K562 (cell line): ENCODE measurements at regions not wholly inside any gene's neighbourhood (a gene's known extent, or its start where the extent isn't known, plus 50 kb on each side); places are given as distances from the start of the nearest gene placed in this dataset.

Experiments used
- ATAC-seq: fragments of 200-7000 bp; cut with Tn5 transposase; 3 replicates; pipeline ENCODE4 v1.9.1; 2020; ENCODE audit warnings: moderate library complexity
- BruUV-seq: library from RNA; stranded (reverse); fragments of 400-500 nt; replicated peaks from 2 replicates; lab custom pipeline; 2021; lab: Mats Ljungman, UMichigan
- CTCF ChIA-PET: fragments of 300-600 bp; formaldehyde crosslinking; extraction: SDS; loops from one replicate; lab custom pipeline; 2021; ENCODE audit warnings: low intra/inter-chr PET ratio; lab: Yijun Ruan, JAX
- POLR2A ChIA-PET: fragments of 300-600, 350-650 bp; sonication (Branson Sonifier 250); formaldehyde crosslinking; extraction: SDS; loops from one replicate; lab custom pipeline; 2021; ENCODE audit warnings: antibody characterized with exemption, inconsistent platforms; lab: Yijun Ruan, JAX
- DNase-seq, 4 experiments: peaks; one replicate each; pipeline versions ENCODE4 v3.0.0 to v3.0.0-alpha.2; 2011 to 2018; ENCODE audit warnings: low spot score in 3 of 4, mixed read lengths in 3 of 4; ENCODE audit errors: extremely low read depth in 1 of 4
- FAIRE-seq: peaks from 2 replicates; lab custom pipeline; 2011; peaks lifted over from hg19 to GRCh38; lab: Jason Lieb, UNC
- H2AFZ ChIP-seq: 2 replicates; pipeline ENCODE4 v1.6.0; 2011; ENCODE audit warnings: low read depth, low read length, control low read depth, inconsistent platforms
- H3K27ac ChIP-seq: fragments of 200-600 bp; 3 replicates; pipeline ENCODE4 v1.8.0; 2011; ENCODE audit warnings: low read depth, mild to moderate bottlenecking, control low read depth, inconsistent platforms, low read length, moderate library complexity, mixed read lengths; ENCODE audit errors: extremely low read depth
- H3K27me3 ChIP-seq, 2 experiments: fragments of 300-600 bp in 1 of 2; 2 replicates in 1 of 2; 3 replicates in 1 of 2; pipeline versions ENCODE4 v1.6.0 to v1.8.0; 2011; ENCODE audit warnings: inconsistent platforms in 2 of 2, low read length in 2 of 2, mild to moderate bottlenecking in 1 of 2, mixed read lengths in 1 of 2, moderate library complexity in 1 of 2; ENCODE audit not compliant: control insufficient read depth in 2 of 2, insufficient read depth in 2 of 2
- H3K36me3 ChIP-seq: fragments of 300-600 bp; 3 replicates; pipeline ENCODE4 v1.8.0; 2011; ENCODE audit warnings: mild to moderate bottlenecking, low read length, inconsistent platforms; ENCODE audit not compliant: control insufficient read depth, insufficient read depth
- H3K4me1 ChIP-seq, 2 experiments: fragments of 200-600 bp in 1 of 2; replicated peaks in 1 of 2; 2 replicates in 1 of 2; 3 replicates in 1 of 2; pipeline versions ENCODE4 v1.5.1 to v1.8.0; 2011; ENCODE audit warnings: inconsistent platforms in 2 of 2, low read length in 2 of 2, mild to moderate bottlenecking in 1 of 2, mixed read lengths in 1 of 2, moderate library complexity in 1 of 2; ENCODE audit not compliant: control insufficient read depth in 2 of 2, insufficient read depth in 2 of 2
- H3K4me2 ChIP-seq: 2 replicates; pipeline ENCODE4 v1.6.1; 2011; ENCODE audit warnings: low read length, control low read depth, inconsistent platforms, mixed read lengths; ENCODE audit not compliant: insufficient read depth
- H3K4me3 ChIP-seq: fragments of 200-600 bp; sonication (generic), shearing (Covaris generic); 2 replicates; pipeline ENCODE4 v1.5.1; 2016; ENCODE audit warnings: control low read depth, inconsistent platforms
- H3K79me2 ChIP-seq: fragments of 200-600 bp; 3 replicates; pipeline ENCODE4 v1.8.0; 2011; ENCODE audit warnings: low read length, inconsistent platforms; ENCODE audit not compliant: control insufficient read depth, insufficient read depth
- H3K9ac ChIP-seq, 2 experiments: 2 replicates each; pipeline versions ENCODE4 v1.6.0 to v1.6.1; 2011; ENCODE audit warnings: low read depth in 2 of 2, low read length in 2 of 2, control low read depth in 1 of 2, inconsistent platforms in 1 of 2, mild to moderate bottlenecking in 1 of 2, mixed read lengths in 1 of 2; ENCODE audit not compliant: insufficient read depth in 1 of 2
- H3K9me1 ChIP-seq: one replicate; pipeline ENCODE4 v1.6.0; 2011; ENCODE audit warnings: inconsistent platforms, mild to moderate bottlenecking, low read length, moderate library complexity; ENCODE audit not compliant: control insufficient read depth, insufficient read depth
- H3K9me3 ChIP-seq: replicated peaks from 2 replicates; pipeline ENCODE4 v1.5.1; 2011; ENCODE audit warnings: low read depth, low read length, inconsistent platforms; ENCODE audit not compliant: control insufficient read depth, insufficient read depth
- H4K20me1 ChIP-seq: replicated peaks from 2 replicates; pipeline ENCODE4 v1.6.1; 2011; ENCODE audit warnings: low read length, inconsistent platforms, mixed read lengths; ENCODE audit not compliant: control insufficient read depth, insufficient read depth
- EZH2 ChIP-seq: IDR thresholded peaks from 2 replicates; pipeline ENCODE4 v1.6.1; 2012; ENCODE audit warnings: low read depth, mild to moderate bottlenecking, inconsistent platforms, low read length, borderline replicate concordance
- RHOXF2B ChIP-seq: fragments of 250-450 bp; sonication (Bioruptor Pico); conservative IDR thresholded peaks from 2 replicates; pipeline ENCODE4 v1.5.1; 2021
- RNF2 ChIP-seq: sonication (generic); IDR thresholded peaks from 2 replicates; pipeline ENCODE4 v1.6.1; 2016
- SRSF9 ChIP-seq: fragments of 200-400 bp; formaldehyde crosslinking; IDR thresholded peaks from 2 replicates; pipeline ENCODE4 v1.6.1; 2017; ENCODE audit warnings: low read depth, low read length, borderline replicate concordance
- STAT6 ChIP-seq: sonication (generic); formaldehyde crosslinking; IDR thresholded peaks from 2 replicates; pipeline ENCODE4 v1.8.1; 2023; ENCODE audit warnings: mild to moderate bottlenecking, missing genetic modification reagents
- ZNF699 ChIP-seq: fragments of 250-450 bp; sonication (Bioruptor Pico); IDR thresholded peaks from 2 replicates; pipeline ENCODE4 v1.8.0; 2021; ENCODE audit warnings: mild to moderate bottlenecking, moderate library complexity; ENCODE audit not compliant: insufficient replicate concordance
- in situ Hi-C: fragments of 300-500 bp; cut with MboI; formaldehyde crosslinking; loops from 4 replicates; pipeline ENCODE4 v1.15.0; 2018; ENCODE audit warnings: inconsistent platforms, mixed read lengths
- intact Hi-C: fragments of 100-400 bp; cut with micrococcal nuclease; formaldehyde crosslinking; loops from 2 replicates; pipeline ENCODE4 v1.14.2; 2022

DNA sequence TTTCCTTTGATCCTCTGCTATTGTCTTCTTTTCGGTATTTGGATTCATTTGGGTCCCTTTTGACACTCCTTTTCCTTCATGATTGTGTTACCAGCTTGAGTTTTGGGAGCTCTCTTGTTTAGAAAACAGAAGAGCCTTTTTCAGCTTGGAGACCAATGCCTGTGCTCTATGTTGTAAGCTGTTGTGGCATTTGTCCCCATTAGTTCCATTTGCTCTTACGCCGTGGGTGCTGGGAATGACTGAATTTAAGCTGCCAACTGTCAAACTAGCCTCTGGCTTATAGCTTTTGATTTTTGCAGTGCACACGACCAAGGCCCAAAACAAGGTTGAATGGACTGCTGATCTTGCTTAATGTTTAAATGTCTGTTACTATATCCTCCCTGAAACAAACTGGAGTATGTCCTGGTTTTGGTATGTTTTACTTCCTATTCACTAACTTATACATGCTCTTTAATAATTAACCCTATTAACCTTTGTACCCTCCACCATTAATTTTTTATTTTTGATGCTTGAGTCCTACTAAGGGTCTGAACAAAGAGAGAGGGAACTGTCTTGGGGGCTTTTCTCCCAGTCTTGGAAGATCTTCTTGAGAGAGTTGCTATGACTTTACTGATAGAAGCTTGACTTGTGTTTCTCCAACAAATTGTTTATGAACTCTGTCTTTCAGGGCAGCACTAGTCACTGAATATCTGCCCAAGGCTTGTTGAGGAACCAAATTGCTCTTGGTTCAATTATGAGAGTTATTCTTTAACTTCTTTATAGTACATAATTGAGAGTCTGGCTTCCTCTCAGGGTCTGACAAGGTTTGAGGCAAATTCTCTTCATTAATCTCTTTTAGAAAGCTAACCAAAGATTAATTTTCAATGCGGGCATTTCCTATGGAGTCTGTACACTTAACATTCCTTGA, 100.3 kb upstream of the SIRPG start (continued):
- no peak for TF ChIP-seq ZNF699 (CRISPR knock-in tag)

- Histone ChIP-seq H3K27ac (no peak overlapping the region), H3K79me2 (no peaks in the 10 kb centered on the region), H2AFZ (no peak overlapping the region), H3K4me1 (no peaks in the 10 kb centered on the region), H3K27me3 (no peaks in the 10 kb centered on the region; a peak in 1 of 5 replicates), H3K9me3 (no peaks in the 10 kb centered on the region), H3K36me3 (no peaks in the 10 kb centered on the region), H3K4me3 (no peak overlapping the region), H3K9ac (no peak overlapping the region), H4K20me1 (no peaks in the 10 kb centered on the region), H3K4me2 (no peak overlapping the region), H3K9me1 (no peaks in the 10 kb centered on the region)
- intact Hi-C loops (no loop called here), in situ Hi-C loops (loop anchor here (25.0 kb wide), 1 partner anchor 245 kb away; no protein-coding TSS in a partner anchor)
- ChIA-PET POLR2A (interaction anchor here (0.8 kb wide), 1 partner anchor 8 kb away, joined by 3 read pairs; no protein-coding TSS in a partner anchor), CTCF (no interaction called here)
- FAIRE-seq = no peak
- DNase-seq = no peak
- BruUV-seq = no TSS peak
- TF ChIP-seq RNF2 (no peak), EZH2 (no peak), SRSF9 (no peak), RHOXF2B (no peak), STAT6 (no peak)
- no peak for ATAC-seq
Measured at GRCh38 chr20:1757072-1757471, 99.5 kb upstream of the SIRPG start.
